ENCODE measurements at regions not wholly inside any gene's neighbourhood (a gene's known extent, or its start where the extent isn't known, plus 50 kb on each side); places are given as distances from the start of the nearest gene placed in this dataset.

DNA sequence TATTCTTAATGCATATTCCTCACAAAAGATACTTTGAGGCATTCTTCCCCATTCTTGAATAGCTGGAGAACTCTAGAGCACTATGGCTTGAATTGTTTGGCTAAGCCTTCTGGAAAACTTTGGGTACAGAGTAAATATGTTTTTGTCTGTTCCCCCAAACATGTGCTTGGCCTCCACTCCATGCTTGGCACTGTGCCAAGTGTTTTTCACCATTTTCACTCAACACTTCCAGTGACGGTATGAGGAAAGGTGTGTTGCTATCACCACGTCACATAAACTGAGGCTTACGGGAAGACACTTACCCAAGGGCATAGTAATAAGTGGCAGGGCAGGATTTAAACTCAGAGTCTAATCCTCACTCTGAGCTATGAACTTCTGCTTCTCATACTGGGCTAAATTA is 318.2 kb downstream of the WDR11 start:
- TF ChIP-seq, protein P1, sequence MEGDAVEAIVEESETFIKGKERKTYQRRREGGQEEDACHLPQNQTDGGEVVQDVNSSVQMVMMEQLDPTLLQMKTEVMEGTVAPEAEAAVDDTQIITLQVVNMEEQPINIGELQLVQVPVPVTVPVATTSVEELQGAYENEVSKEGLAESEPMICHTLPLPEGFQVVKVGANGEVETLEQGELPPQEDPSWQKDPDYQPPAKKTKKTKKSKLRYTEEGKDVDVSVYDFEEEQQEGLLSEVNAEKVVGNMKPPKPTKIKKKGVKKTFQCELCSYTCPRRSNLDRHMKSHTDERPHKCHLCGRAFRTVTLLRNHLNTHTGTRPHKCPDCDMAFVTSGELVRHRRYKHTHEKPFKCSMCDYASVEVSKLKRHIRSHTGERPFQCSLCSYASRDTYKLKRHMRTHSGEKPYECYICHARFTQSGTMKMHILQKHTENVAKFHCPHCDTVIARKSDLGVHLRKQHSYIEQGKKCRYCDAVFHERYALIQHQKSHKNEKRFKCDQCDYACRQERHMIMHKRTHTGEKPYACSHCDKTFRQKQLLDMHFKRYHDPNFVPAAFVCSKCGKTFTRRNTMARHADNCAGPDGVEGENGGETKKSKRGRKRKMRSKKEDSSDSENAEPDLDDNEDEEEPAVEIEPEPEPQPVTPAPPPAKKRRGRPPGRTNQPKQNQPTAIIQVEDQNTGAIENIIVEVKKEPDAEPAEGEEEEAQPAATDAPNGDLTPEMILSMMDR (IDR thresholded peaks at IDR 0.05; ENCODE audit: insufficient read depth, low read length, poor library complexity, severe bottlenecking) = no peak
- no peak for DNase-seq (ENCODE audit: low read depth)

DNA sequence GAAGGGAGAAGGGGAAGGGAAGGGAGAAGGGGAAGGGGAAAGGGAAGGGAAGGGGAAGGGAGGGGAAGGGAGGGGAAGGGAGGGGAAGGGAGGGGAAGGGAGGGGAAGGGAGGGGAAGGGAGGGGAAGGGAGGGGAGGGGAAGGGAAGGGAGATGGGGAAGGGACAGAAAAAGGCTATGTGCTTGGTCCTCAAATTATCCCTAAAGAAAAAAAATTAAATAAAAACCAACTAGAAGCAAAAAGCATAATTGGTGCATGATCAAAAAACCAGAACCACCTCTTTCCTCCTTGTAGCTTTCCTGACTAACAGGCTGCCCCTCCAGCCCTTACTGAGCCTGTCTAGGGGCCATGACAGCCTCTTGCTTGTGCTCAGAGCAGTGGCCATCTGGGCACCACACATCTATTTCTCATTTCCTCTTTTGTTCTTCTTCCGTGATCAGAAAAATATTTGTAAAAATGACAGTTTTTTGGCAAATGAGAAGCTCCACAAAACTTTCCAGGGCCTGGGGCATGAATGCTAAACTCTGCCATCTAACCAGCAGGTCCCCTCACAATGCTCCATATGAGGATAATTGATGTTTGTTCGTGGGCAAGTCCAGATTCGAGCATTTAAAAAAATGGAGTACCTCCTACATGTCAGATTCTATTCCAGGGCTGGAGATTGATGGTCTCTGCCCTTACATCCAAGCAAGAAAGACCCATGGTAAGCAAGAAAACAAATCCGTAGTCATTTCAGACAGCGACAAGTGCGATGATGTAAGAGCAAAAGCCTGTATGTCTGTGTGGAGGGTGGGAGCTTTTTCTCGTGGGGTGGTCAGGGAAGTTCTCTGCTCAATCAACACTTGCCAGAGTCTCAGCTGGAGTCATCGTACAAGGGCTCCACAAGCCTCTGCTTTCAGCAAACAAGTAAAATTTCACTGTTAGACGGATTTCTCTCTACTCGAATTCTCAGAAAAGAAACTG is 320.9 kb downstream of the WDR11 start:
- Histone ChIP-seq H3K36me3 (ENCODE audit: control insufficient read depth, insufficient read depth, low read length) (no peaks in the 10 kb centered on the region), H3K27me3 (ENCODE audit: control insufficient read depth, insufficient read depth, low read length) (no peaks in the 10 kb centered on the region), H3K4me3 (ENCODE audit: low read depth, low read length) (no peak overlapping the region)
- DNase-seq (ENCODE audit: low read depth) = no peak
- TF ChIP-seq, protein P1 (IDR thresholded peaks at IDR 0.05; ENCODE audit: insufficient read depth, low read length, poor library complexity, severe bottlenecking) = no peak

More for the DNA sequence above, 318.2 kb downstream of the WDR11 start:
- no peaks in the 10 kb centered on the region for H3K36me3 ChIP-seq (ENCODE audit: control insufficient read depth, insufficient read depth, low read length)
- H3K27me3 ChIP-seq (ENCODE audit: control insufficient read depth, insufficient read depth, low read length) = no peaks in the 10 kb centered on the region
- no peak overlapping the region for H3K4me3 ChIP-seq (ENCODE audit: low read depth, low read length)

DNA sequence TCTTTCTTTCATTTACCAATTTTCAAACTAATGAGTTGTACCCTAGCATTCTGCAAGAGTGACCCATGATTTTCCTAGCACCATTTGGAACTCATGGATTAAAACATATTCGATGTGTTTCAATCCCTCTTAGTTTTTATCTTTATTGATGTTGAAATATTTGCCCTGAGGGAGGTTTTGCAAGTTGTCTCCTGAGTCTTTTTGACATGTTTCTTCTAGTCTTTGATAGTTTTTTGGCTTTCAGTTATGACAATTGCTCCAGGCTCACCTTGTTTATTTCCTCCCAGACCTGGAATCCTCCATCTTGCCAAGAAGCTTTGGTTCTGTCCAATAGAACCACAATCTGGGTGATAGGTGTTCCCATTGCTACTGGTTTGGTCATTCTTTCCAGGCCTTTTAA is 327.8 kb downstream of the WDR11 start:
- Histone ChIP-seq H3K4me3 (ENCODE audit: low read depth, low read length) (no peak overlapping the region), H3K27me3 (ENCODE audit: control insufficient read depth, insufficient read depth, low read length) (peaks cover 2% of the 10 kb centered on the region), H3K36me3 (ENCODE audit: control insufficient read depth, insufficient read depth, low read length) (no peaks in the 10 kb centered on the region)
- no peak for DNase-seq (ENCODE audit: low read depth)
- TF ChIP-seq, protein P1 (IDR thresholded peaks at IDR 0.05; ENCODE audit: insufficient read depth, low read length, poor library complexity, severe bottlenecking) = no peak

DNA sequence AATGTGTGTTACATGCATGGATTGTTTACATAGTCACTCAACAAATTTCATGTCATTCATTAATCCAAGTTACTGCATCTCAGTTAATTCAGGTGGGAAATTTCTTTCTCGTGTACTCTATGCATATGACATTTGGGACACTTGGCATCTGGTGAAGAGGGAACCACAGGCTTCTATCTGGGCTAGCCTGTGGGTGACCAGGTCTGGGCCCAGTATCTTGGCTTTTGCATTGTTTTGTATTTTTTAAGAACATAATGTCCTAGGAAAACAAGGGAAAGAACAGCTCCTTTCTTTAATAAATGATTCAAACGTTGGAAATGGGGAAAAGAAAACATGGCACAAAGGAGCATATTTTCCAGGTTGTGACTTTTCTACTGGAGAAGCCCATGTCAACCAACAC is 331.1 kb downstream of the WDR11 start:
- TF ChIP-seq, protein P1 (IDR thresholded peaks at IDR 0.05; ENCODE audit: insufficient read depth, low read length, poor library complexity, severe bottlenecking) = no peak

DNA sequence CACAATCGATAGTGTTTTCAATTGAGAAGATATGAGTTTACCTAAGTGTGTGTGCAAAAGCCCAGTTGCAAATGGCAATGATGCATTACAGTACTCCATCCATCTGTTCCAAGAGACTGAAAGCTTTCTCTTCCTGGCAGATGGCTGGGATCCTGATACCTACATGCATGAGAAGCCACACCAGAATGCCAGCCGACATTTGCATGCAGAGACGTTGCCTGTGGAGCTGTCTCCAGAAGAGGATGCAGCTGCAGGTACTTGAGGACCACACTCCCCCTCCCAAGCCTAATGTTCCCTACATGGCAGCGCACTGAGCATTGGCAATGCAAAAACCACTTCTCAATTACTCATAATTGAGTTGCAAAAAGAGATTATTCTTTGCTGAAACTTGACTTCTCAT is 332.1 kb downstream of the WDR11 start:
- Histone ChIP-seq H3K27me3 (ENCODE audit: control insufficient read depth, insufficient read depth, low read length) (peaks cover 2% of the 10 kb centered on the region), H3K36me3 (ENCODE audit: control insufficient read depth, insufficient read depth, low read length) (no peaks in the 10 kb centered on the region), H3K4me3 (ENCODE audit: low read depth, low read length) (no peak overlapping the region)
- TF ChIP-seq, protein P1 (IDR thresholded peaks at IDR 0.05; ENCODE audit: insufficient read depth, low read length, poor library complexity, severe bottlenecking) = no peak
- no peak for DNase-seq (ENCODE audit: low read depth)

More for the DNA sequence above, 331.1 kb downstream of the WDR11 start:
- H3K36me3 ChIP-seq (ENCODE audit: control insufficient read depth, insufficient read depth, low read length) = no peaks in the 10 kb centered on the region
- no peak overlapping the region for H3K4me3 ChIP-seq (ENCODE audit: low read depth, low read length)
- H3K27me3 ChIP-seq (ENCODE audit: control insufficient read depth, insufficient read depth, low read length) = peaks cover 2% of the 10 kb centered on the region
- no peak for DNase-seq (ENCODE audit: low read depth)

Measured in kidney epithelial cell (primary cell).